ENCODE measurements at regions not wholly inside any gene's neighbourhood (a gene's known extent, or its start where the extent isn't known, plus 50 kb on each side); places are given as distances from the start of the nearest gene placed in this dataset.

GRCh38 chr3:189049458-189050236, 122.1 kb upstream of the TPRG1 start:
- DNase-seq (ENCODE audit: low spot score), result no peak

DNA sequence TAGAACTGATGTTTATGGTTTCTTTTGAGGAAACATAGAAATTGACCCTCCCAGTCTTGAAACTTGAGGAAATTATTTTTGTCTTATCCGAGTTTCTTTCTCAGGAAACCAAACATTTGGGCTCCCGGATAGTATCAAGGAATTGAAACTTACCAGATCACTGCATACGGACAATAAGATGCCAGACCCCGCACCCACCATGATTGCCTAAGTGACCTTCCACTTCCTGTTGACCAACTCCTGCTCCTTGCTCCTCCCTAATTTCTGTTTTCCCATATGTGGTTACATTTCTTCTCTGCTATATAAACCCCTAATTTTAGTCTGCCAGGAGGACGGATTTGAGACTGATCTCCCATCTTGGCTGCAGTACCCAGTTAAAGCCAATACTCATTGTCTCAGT, 118.4 kb upstream of the TPRG1 start:
- DNase-seq (ENCODE audit: low spot score), result no peak

GRCh38 chr3:189056646-189057335, 115.0 kb upstream of the TPRG1 start:
- no peak for DNase-seq (ENCODE audit: low spot score)

GRCh38 chr3:189057369-189057768, 114.4 kb upstream of the TPRG1 start:
- no peak for DNase-seq (ENCODE audit: low spot score)

DNA sequence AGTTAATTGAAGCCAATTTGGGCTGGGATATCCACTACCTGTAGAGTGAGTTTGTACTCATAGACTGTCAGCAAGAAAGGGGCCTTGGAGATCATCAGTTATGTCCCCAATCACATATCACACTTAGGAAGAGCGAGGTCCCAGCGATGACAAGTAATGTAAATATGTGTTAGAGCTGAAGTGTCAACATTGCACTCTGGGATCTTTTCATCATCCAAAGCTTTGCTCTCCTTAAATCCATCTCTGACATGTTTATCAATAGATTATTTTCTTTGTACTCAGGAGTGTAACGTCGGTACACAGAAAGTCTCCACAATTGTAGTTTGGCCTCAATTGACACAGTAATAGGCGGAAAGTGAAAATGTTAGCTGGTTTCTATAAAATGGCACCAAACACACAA, 113.7 kb upstream of the TPRG1 start:
- DNase-seq (ENCODE audit: low spot score), result no peak

DNA sequence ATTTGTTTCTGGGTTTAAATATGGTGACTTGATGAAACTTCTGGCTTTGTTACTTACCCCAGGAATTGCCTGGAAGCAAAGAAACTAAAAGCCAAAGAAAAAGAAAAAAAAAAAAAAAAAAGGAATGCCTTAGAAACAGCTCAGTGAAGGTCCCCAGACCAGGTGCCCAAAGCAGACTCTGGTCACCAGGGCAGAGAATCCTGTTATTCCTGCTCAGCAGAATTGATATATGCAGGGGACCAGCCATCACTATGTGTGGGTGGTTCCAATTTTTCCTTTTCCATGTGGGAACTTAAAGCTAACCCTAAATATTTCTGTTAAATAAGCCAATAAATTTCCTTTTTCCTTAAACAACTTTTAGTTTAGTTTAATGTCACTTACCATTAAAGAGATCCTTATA, 100.8 kb upstream of the TPRG1 start:
- no peak for DNase-seq (ENCODE audit: low spot score)

- DNase-seq (ENCODE audit: low spot score), result no peak
Measured at GRCh38 chr3:189071446-189071845, 100.3 kb upstream of the TPRG1 start.

- no peak for DNase-seq (ENCODE audit: low spot score)
Measured at GRCh38 chr3:189076449-189076848, 95.3 kb upstream of the TPRG1 start.

GRCh38 chr3:189080745-189081144, 91.0 kb upstream of the TPRG1 start:
- DNase-seq (ENCODE audit: low spot score), result no peak

GRCh38 chr3:189082666-189083427, 88.9 kb upstream of the TPRG1 start:
- DNase-seq (ENCODE audit: low spot score), result no peak

- DNase-seq (ENCODE audit: low spot score), result no peak
Measured at GRCh38 chr3:189084620-189085019, 87.2 kb upstream of the TPRG1 start.

DNA sequence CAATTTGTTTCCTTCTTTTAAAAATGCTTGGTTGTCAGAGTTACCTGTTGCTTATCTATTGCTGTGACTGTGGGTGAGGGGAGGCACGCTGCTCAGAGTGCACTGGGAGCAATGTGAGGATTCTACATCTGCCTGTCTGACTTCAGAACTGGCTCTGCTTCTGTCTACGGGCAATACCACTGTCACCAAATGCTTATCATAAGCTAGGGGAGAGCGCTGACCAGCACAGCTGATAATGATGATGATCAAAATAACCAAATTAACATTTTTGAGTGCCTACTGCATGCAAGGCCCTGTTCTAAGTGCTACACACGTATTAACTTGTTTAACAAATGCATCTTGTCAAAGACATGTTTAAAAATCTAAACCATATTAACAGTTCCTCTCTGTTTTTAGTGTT, 79.2 kb upstream of the TPRG1 start:
- no peak for DNase-seq (ENCODE audit: low spot score)

GRCh38 chr3:189094539-189094938, 77.2 kb upstream of the TPRG1 start:
- no peak for DNase-seq (ENCODE audit: low spot score)

DNA sequence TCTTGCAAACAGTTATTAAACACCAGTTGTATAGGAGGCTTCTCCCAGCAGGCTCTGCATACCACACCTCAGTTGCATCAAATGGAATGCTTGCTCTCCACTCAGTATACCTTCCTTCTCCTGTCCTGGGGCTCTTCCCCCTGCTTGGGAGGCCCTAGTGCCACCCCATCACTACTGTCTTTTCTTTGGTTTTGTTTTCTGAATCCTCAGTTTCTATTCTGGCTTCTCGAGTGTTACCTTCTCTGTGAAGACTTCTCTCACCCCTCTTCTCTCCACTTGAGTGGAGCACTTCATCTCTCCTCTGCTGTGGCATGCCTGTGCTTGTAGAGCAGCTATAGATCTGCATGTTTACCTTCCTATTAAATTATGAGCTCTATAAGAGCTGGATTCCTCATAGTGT, 75.7 kb upstream of the TPRG1 start:
- DNase-seq (ENCODE audit: low spot score), result no peak

DNA sequence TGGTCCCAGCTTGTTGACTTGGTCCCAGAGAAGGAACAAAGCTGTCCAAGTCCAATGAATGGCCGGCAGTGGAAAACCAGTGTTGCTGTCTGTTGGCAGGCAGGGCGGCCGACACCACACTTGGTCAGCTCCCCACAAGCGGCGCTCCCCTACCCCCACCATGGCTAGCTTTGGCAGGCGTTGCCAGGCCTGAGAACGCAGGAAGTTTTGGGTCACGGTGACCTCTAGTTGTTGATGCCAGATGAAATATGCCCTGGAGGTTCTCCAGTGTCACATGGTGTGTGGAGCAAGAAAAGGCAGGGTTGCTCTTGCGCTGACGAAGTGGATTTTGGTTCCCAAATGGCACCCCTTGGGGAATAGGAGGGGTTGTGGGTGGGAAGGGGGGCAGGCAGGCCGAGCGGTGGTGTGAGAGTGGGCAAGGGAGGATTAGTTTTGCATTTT, 72.7 kb upstream of the TPRG1 start:
- DNase-seq (ENCODE audit: low spot score), result peak; percentile 20

GRCh38 chr3:189099505-189100290, 72.1 kb upstream of the TPRG1 start:
- DNase-seq (ENCODE audit: low spot score), result no peak

DNA sequence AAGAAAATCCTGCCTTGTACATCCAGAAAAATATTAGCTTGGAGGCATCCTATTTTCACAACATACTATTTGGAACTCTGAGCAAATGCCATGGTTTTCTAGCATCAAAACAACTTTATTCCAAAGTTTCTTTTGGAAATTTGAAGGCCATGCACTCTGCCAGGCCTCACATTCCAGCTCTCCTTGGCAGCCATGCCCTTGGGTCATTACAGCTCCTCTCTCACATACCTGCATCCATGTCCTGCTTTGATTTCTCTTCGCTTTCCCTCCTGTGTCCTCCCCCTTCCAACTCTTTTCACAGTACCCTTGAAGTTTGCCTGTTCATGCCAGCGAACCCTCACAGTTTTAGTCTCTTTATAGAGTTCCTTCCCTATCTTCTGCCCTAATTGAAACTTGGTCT, 70.9 kb upstream of the TPRG1 start:
- no peak for DNase-seq (ENCODE audit: low spot score)

GRCh38 chr3:189101594-189101993, 70.2 kb upstream of the TPRG1 start:
- no peak for DNase-seq (ENCODE audit: low spot score)

- no peak for DNase-seq (ENCODE audit: low spot score)
Measured at GRCh38 chr3:189103208-189103607, 68.6 kb upstream of the TPRG1 start.

- no peak for DNase-seq (ENCODE audit: low spot score)
Measured at GRCh38 chr3:189108067-189108466, 63.7 kb upstream of the TPRG1 start.

DNA sequence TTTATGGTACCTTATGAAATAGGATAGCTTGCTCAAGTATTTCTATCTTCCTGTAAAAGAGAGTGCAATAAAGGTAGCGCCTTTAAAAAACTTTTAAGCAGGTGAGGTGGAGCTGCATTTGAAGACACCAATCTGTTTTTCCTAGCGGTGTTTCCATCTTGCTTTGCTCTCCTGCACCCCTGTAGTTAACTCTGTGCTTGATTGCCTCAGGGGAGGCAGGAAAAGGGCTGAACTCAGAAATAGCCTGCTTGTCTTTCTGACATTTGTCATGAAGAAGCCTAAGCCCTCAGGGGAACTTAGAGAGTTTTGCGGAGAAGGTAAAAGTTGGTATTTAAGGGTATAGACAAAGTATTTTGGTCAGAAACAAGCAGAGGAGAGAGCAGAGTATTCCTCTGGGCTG, 63.0 kb upstream of the TPRG1 start:
- no peak for DNase-seq (ENCODE audit: low spot score)

DNA sequence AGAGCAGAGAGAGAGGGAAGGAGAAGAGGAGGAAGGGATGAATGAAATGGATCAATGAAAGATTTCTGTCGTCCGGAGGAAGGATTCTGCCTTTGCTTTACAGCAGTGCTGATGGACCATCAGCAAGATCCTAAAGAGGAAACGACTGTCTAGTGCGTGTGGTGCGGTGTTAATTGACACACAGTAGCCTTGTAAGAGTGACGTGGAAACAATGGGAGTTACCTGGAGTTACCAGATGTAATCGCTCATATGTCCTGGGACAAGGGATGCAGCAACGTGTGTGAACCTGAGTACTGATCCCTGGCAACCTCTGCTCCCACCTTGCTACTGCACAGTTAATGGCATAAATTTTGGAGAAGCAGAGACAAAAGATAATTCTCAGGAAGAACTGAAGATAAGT, 62.6 kb upstream of the TPRG1 start:
- no peak for DNase-seq (ENCODE audit: low spot score)

Measured in AG08396 (cell line).